GM12873 (cell line): ENCODE measurements at regions not wholly inside any gene's neighbourhood (a gene's known extent, or its start where the extent isn't known, plus 50 kb on each side); places are given as distances from the start of the nearest gene placed in this dataset.

Experiments
- CTCF ChIP-seq: IDR thresholded peaks from 2 replicates; pipeline ENCODE4 v1.5.1; 2012; ENCODE audit warnings: low read depth, mild to moderate bottlenecking, moderate library complexity, low read length, control low read depth; ENCODE audit not compliant: insufficient read depth; ENCODE audit errors: missing control alignments

- no peak for TF ChIP-seq CTCF
Observed at GRCh38 chr12:88251798-88252197, 109.7 kb downstream of the TMTC3 start.

- no peak for TF ChIP-seq CTCF
Observed at GRCh38 chr12:88253371-88253978, 111.4 kb downstream of the TMTC3 start.

GRCh38 chr12:88255224-88255623 lies 113.1 kb downstream of the TMTC3 start:
- no peak for TF ChIP-seq CTCF

GRCh38 chr12:88255847-88256246 lies 113.7 kb downstream of the TMTC3 start:
- no peak for TF ChIP-seq CTCF

GRCh38 chr12:88258396-88258795 lies 116.3 kb downstream of the TMTC3 start:
- no peak for TF ChIP-seq CTCF

- no peak for TF ChIP-seq CTCF
Observed at GRCh38 chr12:88266806-88267360, 124.8 kb downstream of the TMTC3 start.

GRCh38 chr12:88267630-88268029 lies 125.5 kb downstream of the TMTC3 start:
- TF ChIP-seq CTCF: no peak
